PC-9 (cell line): ENCODE measurements at regions not wholly inside any gene's neighbourhood (a gene's known extent, or its start where the extent isn't known, plus 50 kb on each side); places are given as distances from the start of the nearest gene placed in this dataset.

ENCODE experiments used
- CTCF ChIP-seq: fragments of 200-600 bp; sonication (generic); conservative IDR thresholded peaks from 2 replicates; pipeline ENCODE4 v1.6.1; 2017; ENCODE audit warnings: mixed run types, antibody characterized with exemption, mild to moderate bottlenecking, moderate library complexity
- EZH2 ChIP-seq: fragments of 200-600 bp; sonication (generic); IDR thresholded peaks from 2 replicates; pipeline ENCODE4 v1.8.0; 2017; ENCODE audit warnings: antibody characterized with exemption, low read depth

DNA sequence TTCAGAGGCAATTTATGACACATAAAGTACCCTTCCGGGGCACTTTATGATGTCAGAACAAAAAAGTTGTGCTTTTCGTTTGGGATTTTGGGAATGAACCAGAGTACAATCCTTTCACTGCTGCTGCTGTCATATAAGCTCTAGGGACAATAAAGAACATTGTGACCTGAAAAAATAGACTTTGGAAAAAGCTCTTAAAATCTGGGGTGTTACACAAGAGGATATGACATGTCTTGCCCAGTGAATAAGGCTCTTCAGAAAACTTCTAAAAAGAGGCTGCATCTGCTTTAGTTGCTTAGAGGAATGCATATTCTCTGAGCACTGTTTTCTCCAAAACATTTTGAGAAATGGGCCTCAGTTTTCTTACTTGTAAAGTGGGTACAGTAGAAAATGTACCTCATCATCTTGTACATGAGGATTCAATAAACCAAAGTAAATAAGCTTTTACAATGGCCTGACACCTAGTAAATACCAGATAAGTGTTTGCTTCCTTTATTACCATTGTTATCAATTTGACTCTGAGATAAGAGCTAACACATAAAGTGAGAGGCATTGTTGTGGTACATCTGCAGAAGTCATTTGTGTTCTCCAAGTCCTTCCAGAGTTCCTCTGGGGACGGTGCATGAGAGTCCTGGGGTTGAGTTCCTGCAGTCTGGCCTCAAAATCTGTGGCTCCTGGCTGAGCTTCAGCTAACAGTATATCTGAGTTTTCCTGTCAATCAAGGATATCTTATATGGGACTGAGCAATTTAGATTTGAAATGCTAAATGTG is 67.4 kb upstream of the EDNRB start:
- TF ChIP-seq CTCF = no peak
- no peak for TF ChIP-seq EZH2
